HEK293 (cell line): ENCODE measurements at regions not wholly inside any gene's neighbourhood (a gene's known extent, or its start where the extent isn't known, plus 50 kb on each side); places are given as distances from the start of the nearest gene placed in this dataset.

ENCODE experiments used
- CTCF ChIA-PET: fragments of 350-600 bp; formaldehyde crosslinking; extraction: SDS; loops from one replicate; lab custom pipeline; 2021; ENCODE audit warnings: antibody characterized with exemption; lab: Yijun Ruan, JAX
- POLR2A ChIA-PET: fragments of 300-600 bp; formaldehyde crosslinking; extraction: SDS; loops from one replicate; lab custom pipeline; 2020; ENCODE audit warnings: antibody characterized with exemption, inconsistent platforms; lab: Yijun Ruan, JAX
- H3K27ac ChIP-seq: fragments of 200-500 bp; sonication (Bioruptor generic); 2 replicates; pipeline ENCODE4 v1.5.1; 2014; ENCODE audit warnings: low read depth, low read length, control low read depth, inconsistent platforms; ENCODE audit errors: extremely low read depth
- H3K36me3 ChIP-seq, 2 experiments: fragments of 200-500 bp in 1 of 2; sonication (Bioruptor generic) in 1 of 2; 1 replicate in 1 of 2; 2 replicates in 1 of 2; pipeline ENCODE4 v1.5.1; 2014 to 2017; ENCODE audit warnings: inconsistent platforms in 2 of 2, low read length in 2 of 2; ENCODE audit not compliant: control insufficient read depth in 2 of 2, insufficient read depth in 1 of 2
- H3K4me1 ChIP-seq: fragments of 200-500 bp; sonication (Bioruptor generic); 2 replicates; pipeline ENCODE4 v1.5.1; 2014; ENCODE audit warnings: mild to moderate bottlenecking, low read length, inconsistent platforms; ENCODE audit not compliant: control insufficient read depth, insufficient read depth
- H3K4me3 ChIP-seq: 2 replicates; pipeline ENCODE4 v1.5.1; 2011; ENCODE audit warnings: low read depth, mild to moderate bottlenecking, control low read depth, low read length, moderate library complexity
- H3K9me3 ChIP-seq: fragments of 200-500 bp; sonication (Bioruptor generic); 2 replicates; pipeline ENCODE4 v1.5.1; 2014; ENCODE audit warnings: low read depth, low read length, inconsistent platforms; ENCODE audit not compliant: control insufficient read depth, insufficient read depth
- GFI1B ChIP-seq: fragments of 450-650 bp; formaldehyde crosslinking; IDR thresholded peaks from 2 replicates; pipeline ENCODE4 v1.5.1; 2016; ENCODE audit warnings: missing biosample characterization, missing genetic modification characterization
- HOXC10 ChIP-seq: sonication (generic); formaldehyde crosslinking; IDR thresholded peaks from 2 replicates; pipeline ENCODE4 v1.8.1; 2023; ENCODE audit warnings: mild to moderate bottlenecking, missing genetic modification reagents
- OVOL3 ChIP-seq: fragments of 450-650 bp; formaldehyde crosslinking; IDR thresholded peaks from 2 replicates; pipeline ENCODE4 v1.5.1; 2016; ENCODE audit warnings: missing biosample characterization, missing genetic modification characterization
- RBAK ChIP-seq: fragments of 450-650 bp; formaldehyde crosslinking; IDR thresholded peaks from 2 replicates; pipeline ENCODE4 v1.5.1; 2016; ENCODE audit warnings: missing biosample characterization, missing genetic modification characterization
- TRIM28 ChIP-seq: IDR thresholded peaks from 2 replicates; pipeline ENCODE4 v1.6.1; 2011; ENCODE audit warnings: low read length, control low read depth, borderline replicate concordance
- YY1 ChIP-seq: fragments of 450-650 bp; formaldehyde crosslinking; IDR thresholded peaks from 2 replicates; pipeline ENCODE4 v1.5.1; 2018; ENCODE audit warnings: missing biosample characterization, missing genetic modification characterization
- ZNF114 ChIP-seq: fragments of 450-650 bp; formaldehyde crosslinking; IDR thresholded peaks from 2 replicates; pipeline ENCODE4 v1.5.0; 2017; ENCODE audit warnings: missing biosample characterization, missing genetic modification characterization
- ZNF155 ChIP-seq: fragments of 450-650 bp; formaldehyde crosslinking; IDR thresholded peaks from 2 replicates; pipeline ENCODE4 v1.5.1; 2016; ENCODE audit warnings: missing biosample characterization, missing genetic modification characterization
- ZNF16 ChIP-seq: fragments of 450-650 bp; formaldehyde crosslinking; IDR thresholded peaks from 2 replicates; pipeline ENCODE4 v1.5.1; 2016; ENCODE audit warnings: low read depth, missing biosample characterization, missing genetic modification characterization
- ZNF19 ChIP-seq: fragments of 450-650 bp; formaldehyde crosslinking; IDR thresholded peaks from 2 replicates; pipeline ENCODE4; 2016; ENCODE audit warnings: missing biosample characterization, missing genetic modification characterization, low read depth
- ZNF221 ChIP-seq: fragments of 450-650 bp; formaldehyde crosslinking; IDR thresholded peaks from 2 replicates; pipeline ENCODE4 v1.5.1; 2017; ENCODE audit warnings: missing biosample characterization, missing genetic modification characterization, borderline replicate concordance
- ZNF239 ChIP-seq: fragments of 450-650 bp; formaldehyde crosslinking; IDR thresholded peaks from 2 replicates; pipeline ENCODE4 v1.5.1; 2016; ENCODE audit warnings: missing biosample characterization, missing genetic modification characterization
- ZNF266 ChIP-seq: fragments of 450-650 bp; formaldehyde crosslinking; IDR thresholded peaks from 2 replicates; pipeline ENCODE4 v1.5.1; 2016; ENCODE audit warnings: missing biosample characterization, missing genetic modification characterization, low read depth
- ZNF37A ChIP-seq: fragments of 450-650 bp; IDR thresholded peaks from 2 replicates; pipeline ENCODE4 v1.5.1; 2018; ENCODE audit warnings: missing biosample characterization, missing genetic modification characterization
- ZNF501 ChIP-seq: fragments of 450-650 bp; formaldehyde crosslinking; IDR thresholded peaks from 2 replicates; pipeline ENCODE4 v1.5.1; 2016; ENCODE audit warnings: missing biosample characterization, missing genetic modification characterization
- ZNF510 ChIP-seq: fragments of 450-650 bp; formaldehyde crosslinking; IDR thresholded peaks from 2 replicates; pipeline ENCODE4 v1.5.1; 2018; ENCODE audit warnings: mild to moderate bottlenecking, missing genetic modification characterization, missing biosample characterization; ENCODE audit not compliant: insufficient replicate concordance
- ZNF514 ChIP-seq: fragments of 450-650 bp; formaldehyde crosslinking; IDR thresholded peaks from 2 replicates; pipeline ENCODE4 v1.5.1; 2016; ENCODE audit warnings: missing biosample characterization, missing genetic modification characterization
- ZNF544 ChIP-seq: fragments of 450-650 bp; formaldehyde crosslinking; IDR thresholded peaks from 2 replicates; pipeline ENCODE4 v1.5.0; 2017; ENCODE audit warnings: missing biosample characterization, missing genetic modification characterization
- ZNF558 ChIP-seq: fragments of 450-650 bp; formaldehyde crosslinking; IDR thresholded peaks from 2 replicates; pipeline ENCODE4 v1.5.1; 2016; ENCODE audit warnings: missing biosample characterization, missing genetic modification characterization
- ZNF560 ChIP-seq: fragments of 450-650 bp; formaldehyde crosslinking; IDR thresholded peaks from 2 replicates; pipeline ENCODE4 v1.5.1; 2017; ENCODE audit warnings: missing biosample characterization, missing genetic modification characterization, borderline replicate concordance
- ZNF623 ChIP-seq: fragments of 450-650 bp; formaldehyde crosslinking; IDR thresholded peaks from 2 replicates; pipeline ENCODE4 v1.5.1; 2016; ENCODE audit warnings: missing biosample characterization, missing genetic modification characterization
- ZNF792 ChIP-seq: fragments of 450-650 bp; formaldehyde crosslinking; IDR thresholded peaks from 2 replicates; pipeline ENCODE4 v1.5.1; 2016; ENCODE audit warnings: missing biosample characterization, missing genetic modification characterization
- ZNF830 ChIP-seq: fragments of 450-650 bp; IDR thresholded peaks from 2 replicates; pipeline ENCODE4 v1.5.0; 2018; ENCODE audit warnings: missing biosample characterization, missing genetic modification characterization, low read depth, mild to moderate bottlenecking, moderate library complexity
- ZNF843 ChIP-seq: fragments of 450-650 bp; formaldehyde crosslinking; IDR thresholded peaks from 2 replicates; pipeline ENCODE4 v1.5.1; 2016; ENCODE audit warnings: missing biosample characterization, missing genetic modification characterization
- TF ChIP-seq, protein P1 (sequence below): fragments of 450-650 bp; formaldehyde crosslinking; IDR thresholded peaks from 2 replicates; pipeline ENCODE4 v1.5.1; 2016; ENCODE audit warnings: missing biosample characterization, missing genetic modification characterization, borderline replicate concordance
- TF ChIP-seq, protein P2 (sequence below): fragments of 450-650 bp; formaldehyde crosslinking; IDR thresholded peaks from 2 replicates; pipeline ENCODE4 v1.5.1; 2017; ENCODE audit warnings: missing biosample characterization, missing genetic modification characterization
- TF ChIP-seq, protein P3 (sequence below): fragments of 450-650 bp; IDR thresholded peaks from 2 replicates; pipeline ENCODE4 v1.5.1; 2018; ENCODE audit warnings: missing biosample characterization, missing genetic modification characterization
- TF ChIP-seq, protein P4 (sequence below): sonication (generic); formaldehyde crosslinking; IDR thresholded peaks from 2 replicates; pipeline ENCODE4 v1.8.1; 2022; ENCODE audit warnings: mild to moderate bottlenecking, moderate library complexity, missing genetic modification reagents

DNA sequence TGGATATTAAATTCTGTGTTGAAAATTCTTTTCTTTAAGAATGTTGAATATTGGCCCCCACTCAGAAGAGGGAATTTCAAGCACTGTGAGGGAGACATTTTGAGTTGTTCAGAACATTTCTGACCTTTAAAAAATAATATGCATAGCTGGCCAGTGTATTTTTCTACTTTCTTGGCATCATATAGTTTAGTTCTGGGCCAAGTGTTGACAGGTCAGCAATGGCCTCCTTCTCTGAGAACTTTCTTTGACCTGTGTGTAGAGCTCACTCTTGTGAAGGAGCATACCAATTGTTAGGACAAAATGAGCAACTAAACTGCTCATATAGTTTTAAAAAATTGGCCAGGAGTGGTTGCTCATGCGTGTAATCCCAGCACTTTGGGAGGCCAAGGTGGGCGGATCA, 376.0 kb downstream of the LRRC70 start:
- ChIA-PET POLR2A (no interaction called here), CTCF (no interaction called here)
- Histone ChIP-seq H3K36me3 (no peaks in the 10 kb centered on the region), H3K9me3 (no peaks in the 10 kb centered on the region), H3K4me3 (no peak overlapping the region), H3K27ac (no peak overlapping the region), H3K4me1 (no peaks in the 10 kb centered on the region)
- TF ChIP-seq YY1 (tag by site-specific recombination) (no peak), ZNF514 (tag by site-specific recombination) (no peak), OVOL3 (tag by site-specific recombination) (no peak), ZNF239 (tag by site-specific recombination) (no peak), ZNF266 (tag by site-specific recombination) (no peak)
- TF ChIP-seq, protein P1, sequence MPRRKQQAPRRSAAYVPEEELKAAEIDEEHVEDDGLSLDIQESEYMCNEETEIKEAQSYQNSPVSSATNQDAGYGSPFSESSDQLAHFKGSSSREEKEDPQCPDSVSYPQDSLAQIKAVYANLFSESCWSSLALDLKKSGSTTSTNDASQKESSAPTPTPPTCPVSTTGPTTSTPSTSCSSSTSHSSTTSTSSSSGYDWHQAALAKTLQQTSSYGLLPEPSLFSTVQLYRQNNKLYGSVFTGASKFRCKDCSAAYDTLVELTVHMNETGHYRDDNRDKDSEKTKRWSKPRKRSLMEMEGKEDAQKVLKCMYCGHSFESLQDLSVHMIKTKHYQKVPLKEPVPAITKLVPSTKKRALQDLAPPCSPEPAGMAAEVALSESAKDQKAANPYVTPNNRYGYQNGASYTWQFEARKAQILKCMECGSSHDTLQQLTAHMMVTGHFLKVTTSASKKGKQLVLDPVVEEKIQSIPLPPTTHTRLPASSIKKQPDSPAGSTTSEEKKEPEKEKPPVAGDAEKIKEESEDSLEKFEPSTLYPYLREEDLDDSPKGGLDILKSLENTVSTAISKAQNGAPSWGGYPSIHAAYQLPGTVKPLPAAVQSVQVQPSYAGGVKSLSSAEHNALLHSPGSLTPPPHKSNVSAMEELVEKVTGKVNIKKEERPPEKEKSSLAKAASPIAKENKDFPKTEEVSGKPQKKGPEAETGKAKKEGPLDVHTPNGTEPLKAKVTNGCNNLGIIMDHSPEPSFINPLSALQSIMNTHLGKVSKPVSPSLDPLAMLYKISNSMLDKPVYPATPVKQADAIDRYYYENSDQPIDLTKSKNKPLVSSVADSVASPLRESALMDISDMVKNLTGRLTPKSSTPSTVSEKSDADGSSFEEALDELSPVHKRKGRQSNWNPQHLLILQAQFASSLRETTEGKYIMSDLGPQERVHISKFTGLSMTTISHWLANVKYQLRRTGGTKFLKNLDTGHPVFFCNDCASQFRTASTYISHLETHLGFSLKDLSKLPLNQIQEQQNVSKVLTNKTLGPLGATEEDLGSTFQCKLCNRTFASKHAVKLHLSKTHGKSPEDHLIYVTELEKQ (tag by site-specific recombination): no peak

DNA sequence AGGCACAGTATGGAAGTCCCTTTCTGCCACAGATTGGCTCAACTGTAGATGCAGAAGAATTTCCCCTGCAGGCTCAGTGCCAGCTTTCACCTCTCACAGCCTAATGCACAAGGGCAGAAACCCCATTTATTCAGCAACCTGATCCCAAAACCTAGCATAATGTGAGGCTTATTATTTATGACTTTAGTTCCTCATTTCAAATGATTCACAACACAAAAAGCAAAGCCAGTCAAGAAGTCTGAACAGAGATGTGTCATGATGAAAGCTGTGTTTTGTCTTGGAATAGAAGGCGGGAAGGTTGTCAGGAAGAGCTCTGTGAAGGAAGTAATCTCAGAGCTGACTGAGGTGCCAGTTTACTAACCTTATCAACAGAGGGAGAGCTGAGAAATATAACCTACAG, 369.7 kb downstream of the LRRC70 start:
- TF ChIP-seq ZNF843 (tag by site-specific recombination): no peak
- no peak for TF ChIP-seq ZNF114 (tag by site-specific recombination)
- TF ChIP-seq, protein P2, sequence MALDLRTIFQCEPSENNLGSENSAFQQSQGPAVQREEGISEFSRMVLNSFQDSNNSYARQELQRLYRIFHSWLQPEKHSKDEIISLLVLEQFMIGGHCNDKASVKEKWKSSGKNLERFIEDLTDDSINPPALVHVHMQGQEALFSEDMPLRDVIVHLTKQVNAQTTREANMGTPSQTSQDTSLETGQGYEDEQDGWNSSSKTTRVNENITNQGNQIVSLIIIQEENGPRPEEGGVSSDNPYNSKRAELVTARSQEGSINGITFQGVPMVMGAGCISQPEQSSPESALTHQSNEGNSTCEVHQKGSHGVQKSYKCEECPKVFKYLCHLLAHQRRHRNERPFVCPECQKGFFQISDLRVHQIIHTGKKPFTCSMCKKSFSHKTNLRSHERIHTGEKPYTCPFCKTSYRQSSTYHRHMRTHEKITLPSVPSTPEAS: no peak
- Histone ChIP-seq H3K4me1 (no peaks in the 10 kb centered on the region), H3K36me3 (no peaks in the 10 kb centered on the region), H3K27ac (no peak overlapping the region), H3K9me3 (no peaks in the 10 kb centered on the region), H3K4me3 (no peak overlapping the region)
- POLR2A ChIA-PET: no interaction called here
- CTCF ChIA-PET: interaction anchor here (0.5 kb wide), 1 partner anchor 135 kb away, joined by 4 read pairs; no protein-coding TSS in a partner anchor

DNA sequence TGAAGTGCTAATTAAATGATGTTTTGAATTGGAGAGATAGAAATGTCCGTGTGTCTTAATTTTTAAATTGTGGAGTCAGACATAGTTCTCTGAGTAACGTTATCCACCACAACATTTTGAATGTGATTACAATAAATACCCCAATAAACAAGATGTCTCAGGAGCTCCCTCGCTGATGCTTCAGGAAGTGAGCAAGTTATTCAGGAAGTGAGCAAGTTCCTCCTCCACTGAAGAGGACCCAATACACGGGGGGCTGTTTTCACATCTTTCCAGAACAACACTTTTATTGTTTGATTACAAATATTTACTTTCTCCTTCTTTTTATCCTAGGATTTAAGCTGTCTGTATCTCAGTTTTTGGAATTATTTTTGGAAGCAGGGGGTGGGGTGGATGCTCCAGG, 363.8 kb downstream of the LRRC70 start:
- ChIA-PET POLR2A (no interaction called here), CTCF (interaction anchor here (1.2 kb wide), 1 partner anchor 125 kb away, joined by 3 read pairs; no protein-coding TSS in a partner anchor)
- Histone ChIP-seq H3K36me3 (no peaks in the 10 kb centered on the region), H3K4me3 (no peak overlapping the region), H3K9me3 (no peaks in the 10 kb centered on the region), H3K27ac (no peak overlapping the region), H3K4me1 (no peaks in the 10 kb centered on the region)
- TF ChIP-seq, protein P3, sequence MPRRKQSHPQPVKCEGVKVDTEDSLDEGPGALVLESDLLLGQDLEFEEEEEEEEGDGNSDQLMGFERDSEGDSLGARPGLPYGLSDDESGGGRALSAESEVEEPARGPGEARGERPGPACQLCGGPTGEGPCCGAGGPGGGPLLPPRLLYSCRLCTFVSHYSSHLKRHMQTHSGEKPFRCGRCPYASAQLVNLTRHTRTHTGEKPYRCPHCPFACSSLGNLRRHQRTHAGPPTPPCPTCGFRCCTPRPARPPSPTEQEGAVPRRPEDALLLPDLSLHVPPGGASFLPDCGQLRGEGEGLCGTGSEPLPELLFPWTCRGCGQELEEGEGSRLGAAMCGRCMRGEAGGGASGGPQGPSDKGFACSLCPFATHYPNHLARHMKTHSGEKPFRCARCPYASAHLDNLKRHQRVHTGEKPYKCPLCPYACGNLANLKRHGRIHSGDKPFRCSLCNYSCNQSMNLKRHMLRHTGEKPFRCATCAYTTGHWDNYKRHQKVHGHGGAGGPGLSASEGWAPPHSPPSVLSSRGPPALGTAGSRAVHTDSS (tag by site-specific recombination): no peak
- TF ChIP-seq ZNF37A (no peak), TRIM28 (no peak), ZNF792 (no peak), ZNF16 (tag by site-specific recombination) (no peak), ZNF544 (tag by site-specific recombination) (no peak), HOXC10 (CRISPR knock-in tag) (no peak), ZNF558 (no peak), ZNF19 (tag by site-specific recombination) (no peak), ZNF501 (tag by site-specific recombination) (no peak), ZNF155 (no peak), ZNF510 (tag by site-specific recombination) (no peak), GFI1B (no peak), ZNF623 (no peak), RBAK (tag by site-specific recombination) (no peak), ZNF560 (tag by site-specific recombination) (no peak), ZNF830 (tag by site-specific recombination) (no peak), ZNF221 (tag by site-specific recombination) (no peak)
- TF ChIP-seq, protein P4, sequence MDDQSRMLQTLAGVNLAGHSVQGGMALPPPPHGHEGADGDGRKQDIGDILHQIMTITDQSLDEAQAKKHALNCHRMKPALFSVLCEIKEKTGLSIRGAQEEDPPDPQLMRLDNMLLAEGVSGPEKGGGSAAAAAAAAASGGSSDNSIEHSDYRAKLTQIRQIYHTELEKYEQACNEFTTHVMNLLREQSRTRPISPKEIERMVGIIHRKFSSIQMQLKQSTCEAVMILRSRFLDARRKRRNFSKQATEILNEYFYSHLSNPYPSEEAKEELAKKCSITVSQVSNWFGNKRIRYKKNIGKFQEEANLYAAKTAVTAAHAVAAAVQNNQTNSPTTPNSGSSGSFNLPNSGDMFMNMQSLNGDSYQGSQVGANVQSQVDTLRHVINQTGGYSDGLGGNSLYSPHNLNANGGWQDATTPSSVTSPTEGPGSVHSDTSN (CRISPR knock-in tag): no peak
